ENCODE measurements at regions not wholly inside any gene's neighbourhood (a gene's known extent, or its start where the extent isn't known, plus 50 kb on each side); places are given as distances from the start of the nearest gene placed in this dataset.
A peak's percentile ranks its signal among the peaks of the same experiment; 100 is the strongest.

GRCh38 chr1:55329091-55329490, 113.9 kb upstream of the USP24 start:
- DNase-seq: no peak

DNA sequence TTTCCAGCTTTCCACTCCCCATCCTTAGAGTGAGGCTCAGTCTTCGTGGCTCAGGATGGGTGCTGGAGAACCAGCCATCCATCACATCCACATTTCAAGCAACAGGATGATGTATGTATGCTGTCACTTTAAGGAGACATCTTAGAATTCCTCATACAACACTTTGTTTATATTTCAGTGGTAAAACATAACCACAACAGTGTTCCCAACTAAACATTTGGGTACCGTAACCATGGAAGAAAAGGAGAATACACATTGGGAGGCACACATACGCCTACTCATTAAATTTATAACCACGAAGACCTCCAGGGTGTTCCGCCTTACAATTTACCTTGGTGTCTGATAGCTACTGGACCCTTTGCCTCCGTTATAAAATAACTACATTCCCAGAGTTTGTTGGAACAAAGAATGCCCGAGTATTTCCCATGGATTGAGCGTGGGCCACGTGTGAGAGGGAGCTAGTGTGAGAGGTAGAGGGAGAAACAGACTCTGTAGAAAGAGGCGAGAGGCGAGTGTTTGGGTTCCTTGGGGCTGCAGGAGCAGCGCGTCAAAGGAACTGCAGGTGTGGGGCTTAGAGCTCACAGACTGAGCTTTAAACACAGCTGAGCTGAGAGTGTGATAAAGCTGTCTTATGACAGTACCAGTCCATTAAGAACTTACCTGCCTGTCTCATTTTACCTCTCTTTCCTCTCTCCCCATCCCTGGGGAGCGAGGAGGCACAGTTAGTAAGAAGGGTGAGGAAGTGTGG, 111.5 kb upstream of the USP24 start:
- no peak for DNase-seq

- no peak for DNase-seq
Observed at GRCh38 chr1:55323760-55324159, 108.6 kb upstream of the USP24 start.

- DNase-seq: no peak
Observed at GRCh38 chr1:55322842-55323241, 107.7 kb upstream of the USP24 start.

GRCh38 chr1:55321942-55322341, 106.8 kb upstream of the USP24 start:
- DNase-seq: no peak

DNA sequence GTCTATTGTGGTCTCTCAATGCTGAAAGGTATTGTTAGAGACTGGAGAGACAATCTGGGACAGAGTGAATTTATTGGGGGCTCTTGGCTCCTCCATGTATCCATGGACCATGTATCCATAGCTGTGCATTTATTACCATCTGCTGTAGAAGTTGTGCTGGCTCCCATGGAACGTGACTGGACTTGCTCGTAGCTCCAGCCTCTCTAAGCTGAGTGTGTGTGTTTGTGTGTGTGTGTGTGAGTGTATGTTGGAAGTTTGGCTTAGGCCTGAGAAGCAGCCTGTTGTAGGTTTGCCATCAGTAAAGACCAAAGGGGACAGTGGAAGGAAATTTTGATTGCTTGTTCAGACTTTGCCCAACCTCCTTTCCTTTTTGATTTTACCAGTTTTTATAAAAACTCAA, 105.7 kb upstream of the USP24 start:
- DNase-seq: no peak

- no peak for DNase-seq
Observed at GRCh38 chr1:55318116-55318817, 103.1 kb upstream of the USP24 start.

DNA sequence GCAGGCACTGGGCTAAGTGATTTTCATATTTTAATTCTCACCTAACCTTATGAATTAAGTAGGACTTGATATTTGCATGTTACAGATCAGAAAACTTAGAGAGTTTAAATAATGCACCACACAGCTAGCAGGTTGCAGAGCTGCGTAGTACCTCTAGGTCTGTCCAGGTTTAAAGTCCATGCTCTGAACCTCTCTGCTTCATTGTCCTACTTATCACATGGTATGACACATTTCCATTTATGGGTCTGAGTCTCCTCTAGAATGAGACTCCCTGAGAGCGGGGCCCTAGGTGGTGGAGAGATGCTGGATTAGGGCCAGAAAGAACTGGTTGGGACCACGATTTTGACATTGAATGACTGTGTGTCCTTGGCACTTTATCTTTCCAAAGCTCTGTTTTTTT, 102.5 kb upstream of the USP24 start:
- no peak for DNase-seq

- DNase-seq: no peak
Observed at GRCh38 chr1:55316947-55317662, 101.9 kb upstream of the USP24 start.

DNA sequence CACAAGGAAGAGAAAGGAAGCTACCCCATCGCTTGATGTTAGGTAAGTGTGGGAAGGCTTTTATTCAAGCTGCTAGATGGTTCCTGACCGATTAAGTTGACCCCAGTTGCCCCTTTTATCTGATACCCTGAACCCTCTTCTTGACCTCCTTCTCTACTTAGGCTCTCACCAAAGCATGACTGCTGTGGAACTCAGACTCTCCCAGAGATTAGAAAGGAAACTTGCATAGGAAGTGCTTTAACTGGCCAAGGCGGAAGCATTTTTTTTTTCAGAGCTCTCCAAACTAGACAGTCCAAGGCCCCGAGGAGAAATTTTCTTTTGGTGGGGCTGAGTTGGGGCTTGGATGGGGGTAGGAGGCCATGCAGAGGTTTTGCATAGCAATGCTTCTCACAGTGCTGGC, 101.3 kb upstream of the USP24 start:
- DNase-seq: no peak

DNA sequence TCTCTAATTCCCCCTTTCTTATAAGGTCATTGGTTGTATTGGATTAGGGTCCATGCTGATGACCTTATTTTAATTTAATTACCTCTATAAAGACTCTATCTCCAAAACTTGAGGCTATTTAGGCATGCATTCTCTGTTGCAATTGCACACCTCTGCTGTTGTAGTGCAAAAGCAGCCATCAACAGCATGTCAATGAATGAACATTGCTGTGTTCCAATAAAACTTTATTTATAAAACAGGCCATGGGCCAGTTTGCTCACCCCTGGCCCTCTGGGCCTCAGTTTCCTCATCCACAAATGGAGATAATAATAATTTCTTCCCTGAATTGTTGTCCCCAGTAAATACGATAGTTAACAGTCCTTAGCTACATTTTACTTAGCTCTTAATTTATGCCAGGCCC, 100.4 kb upstream of the USP24 start:
- DNase-seq: no peak

DNA sequence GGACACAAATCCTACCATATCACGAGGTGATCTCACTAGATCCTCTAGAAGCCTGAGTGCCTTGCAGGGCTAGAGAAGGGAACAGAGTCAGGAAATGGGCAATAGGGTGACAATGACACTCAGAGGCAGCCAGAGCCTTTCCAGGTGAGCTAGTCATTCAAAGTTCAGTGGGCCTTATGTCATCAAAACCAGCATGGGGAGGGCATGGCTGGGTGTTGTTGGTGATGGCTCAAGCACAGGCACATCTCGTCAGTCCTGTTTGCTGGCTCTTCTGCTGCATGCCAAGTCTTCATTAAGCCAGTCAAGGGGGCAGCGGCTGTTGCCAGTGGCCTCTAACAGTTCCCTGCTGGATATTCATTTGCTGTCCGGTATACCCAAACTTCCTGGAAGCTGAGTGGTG, 99.6 kb upstream of the USP24 start:
- DNase-seq: no peak

DNA sequence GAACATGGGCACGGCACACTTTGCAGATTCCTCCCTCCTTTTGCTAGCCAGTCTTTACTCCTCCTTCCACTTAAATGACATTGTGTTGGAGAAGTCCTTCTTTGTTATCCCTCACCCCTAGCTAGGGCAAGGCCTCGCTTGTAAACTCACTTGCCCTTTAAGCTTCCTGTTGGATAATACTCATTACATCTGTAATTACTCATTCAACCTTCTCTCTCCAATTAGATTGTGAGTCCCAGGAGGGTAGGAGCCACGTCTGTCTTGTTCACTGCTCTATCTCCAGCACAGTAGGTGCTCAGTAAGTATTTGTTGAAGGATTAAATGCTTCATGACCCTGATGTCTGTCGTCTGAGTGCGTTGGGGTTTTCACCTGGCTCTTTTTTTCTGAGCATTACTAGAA, 98.7 kb upstream of the USP24 start:
- no peak for DNase-seq

GRCh38 chr1:55311979-55312378, 96.8 kb upstream of the USP24 start:
- no peak for DNase-seq

DNA sequence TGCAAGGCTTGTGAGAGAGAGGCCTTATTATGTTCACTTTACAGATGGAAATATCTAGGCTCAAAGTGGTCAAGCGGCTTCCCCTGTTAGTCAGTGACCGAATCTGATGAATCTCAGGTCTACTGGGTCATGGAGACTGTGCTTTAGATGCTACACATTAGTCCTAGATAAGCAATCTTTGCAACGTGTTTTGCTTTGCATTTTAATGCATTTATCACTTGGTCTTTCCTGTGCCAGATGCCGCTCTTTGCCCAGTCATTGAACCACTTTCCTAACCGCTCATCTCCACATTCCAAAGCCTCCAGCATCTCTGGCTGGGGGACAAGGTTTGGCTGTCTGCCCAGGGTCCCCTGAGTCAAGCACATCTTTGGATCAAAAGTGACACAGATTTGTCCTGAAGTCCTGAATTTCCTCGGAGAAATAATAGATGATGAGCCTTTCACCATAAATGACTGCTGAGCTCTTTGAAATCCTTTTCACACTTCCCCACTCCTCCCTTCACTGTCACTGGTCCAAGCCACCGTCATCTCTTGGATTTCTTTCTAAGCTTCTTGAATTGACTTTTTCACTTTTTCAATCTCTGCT, 96.0 kb upstream of the USP24 start:
- DNase-seq: no peak

- no peak for DNase-seq
Observed at GRCh38 chr1:55310505-55310971, 95.4 kb upstream of the USP24 start.

DNA sequence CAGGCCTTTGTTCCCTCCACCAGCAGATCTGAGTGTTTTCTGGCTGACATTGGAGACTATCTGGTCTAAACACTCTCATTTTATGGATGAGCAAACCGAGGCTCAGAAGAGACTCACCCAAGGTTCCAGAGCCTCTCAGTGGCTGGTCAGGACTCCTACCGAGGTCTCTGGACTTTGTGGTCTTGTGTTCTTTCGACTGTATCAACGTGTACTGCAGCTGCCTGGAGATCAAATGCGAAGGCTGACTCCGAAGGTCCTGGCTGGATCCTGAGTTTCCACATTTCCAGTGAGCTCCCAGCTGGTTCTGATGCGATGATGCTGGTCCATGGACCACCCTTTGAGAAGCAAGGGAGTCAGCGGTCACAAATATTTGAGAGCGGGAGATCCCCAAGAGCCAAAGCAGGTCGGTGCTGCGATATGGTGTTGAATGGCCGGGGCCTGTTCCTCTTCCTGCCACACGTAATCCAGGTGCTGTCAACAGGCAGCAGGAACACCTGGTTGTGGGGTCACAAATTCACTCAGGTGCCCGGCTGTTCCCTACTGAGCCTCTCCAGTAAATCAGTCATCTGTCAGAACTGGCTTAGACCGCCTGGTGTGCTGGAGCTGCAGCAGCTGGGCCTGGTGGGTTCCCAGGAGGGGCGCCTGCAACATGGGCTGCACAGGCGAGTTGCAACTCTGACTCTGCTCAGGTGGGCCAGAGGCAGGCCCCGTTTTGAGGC, 94.8 kb upstream of the USP24 start:
- DNase-seq: no peak

DNA sequence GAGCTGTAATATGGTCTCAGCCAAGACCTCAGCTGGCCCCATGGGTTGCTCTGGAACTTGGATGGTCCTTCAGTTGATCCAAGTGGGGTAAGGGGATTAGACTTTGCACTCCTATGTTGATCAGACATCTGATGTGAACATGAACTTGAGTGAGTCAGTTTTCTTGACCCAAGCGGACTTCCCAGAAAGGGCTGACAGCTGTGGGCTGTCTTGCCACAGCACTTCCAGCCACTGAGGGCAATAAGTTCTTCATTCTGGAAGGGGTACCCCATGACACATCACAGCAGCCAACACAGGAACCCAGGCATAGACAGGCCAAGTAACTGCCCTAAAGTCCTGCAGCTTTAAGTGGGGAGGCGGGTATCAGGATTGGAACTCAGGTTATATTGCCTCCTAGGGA, 93.9 kb upstream of the USP24 start:
- DNase-seq: no peak

GRCh38 chr1:55305735-55306134, 90.6 kb upstream of the USP24 start:
- peak; percentile 20 for DNase-seq

GRCh38 chr1:55304229-55304740, 89.1 kb upstream of the USP24 start:
- DNase-seq: no peak

- DNase-seq: no peak
Observed at GRCh38 chr1:55302972-55303371, 87.8 kb upstream of the USP24 start.

DNA sequence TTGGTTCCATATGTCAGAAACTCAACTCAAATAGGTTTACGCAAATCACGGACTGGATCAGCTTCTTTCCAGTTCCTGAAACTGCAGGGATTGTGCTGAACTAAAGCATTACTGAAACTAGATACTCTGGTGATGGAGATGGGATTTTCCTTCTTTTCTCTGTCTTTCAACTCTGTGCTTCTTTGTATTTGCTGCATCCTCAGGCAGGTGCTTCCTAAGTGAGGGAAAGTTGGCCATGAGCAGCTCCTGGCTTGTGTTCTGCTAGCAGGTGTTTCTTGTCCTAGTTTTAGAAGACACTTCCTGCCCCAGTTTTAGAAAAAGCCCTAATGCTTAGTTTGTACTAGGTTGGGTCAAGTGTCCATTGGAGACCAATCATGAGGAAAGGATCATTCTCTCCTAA, 86.7 kb upstream of the USP24 start:
- DNase-seq: no peak

DNA sequence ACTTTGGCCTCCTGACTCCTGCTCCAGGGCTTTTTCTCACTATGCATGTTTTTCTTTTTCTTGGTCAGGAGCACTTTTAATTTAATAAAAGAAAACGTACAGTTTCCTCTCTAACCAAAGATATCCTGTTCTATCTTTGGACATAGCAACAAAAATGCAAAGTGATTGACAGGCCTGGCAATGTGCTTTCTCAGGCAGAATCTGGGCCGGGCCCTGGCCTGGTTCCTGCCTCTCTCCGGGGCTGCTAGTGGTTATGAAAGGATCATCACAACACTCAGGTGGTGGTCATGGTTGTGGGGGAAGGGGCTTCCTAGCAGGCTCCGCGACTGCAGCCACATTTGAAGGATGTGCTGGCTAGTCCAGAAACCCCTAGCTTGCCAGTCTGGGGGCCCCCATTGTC, 85.8 kb upstream of the USP24 start:
- DNase-seq: no peak

Data from activated CD4-positive, alpha-beta T cell treated with anti-CD3 and anti-CD28 coated beads, Interleukin-10, Interleukin-2, amounts not matched to agents 100 ng/mL and 50 ng/mL, durations not matched to agents 16 hours and 8 hours (primary cell).